ENCODE measurements at regions not wholly inside any gene's neighbourhood (a gene's known extent, or its start where the extent isn't known, plus 50 kb on each side); places are given as distances from the start of the nearest gene placed in this dataset.

DNA sequence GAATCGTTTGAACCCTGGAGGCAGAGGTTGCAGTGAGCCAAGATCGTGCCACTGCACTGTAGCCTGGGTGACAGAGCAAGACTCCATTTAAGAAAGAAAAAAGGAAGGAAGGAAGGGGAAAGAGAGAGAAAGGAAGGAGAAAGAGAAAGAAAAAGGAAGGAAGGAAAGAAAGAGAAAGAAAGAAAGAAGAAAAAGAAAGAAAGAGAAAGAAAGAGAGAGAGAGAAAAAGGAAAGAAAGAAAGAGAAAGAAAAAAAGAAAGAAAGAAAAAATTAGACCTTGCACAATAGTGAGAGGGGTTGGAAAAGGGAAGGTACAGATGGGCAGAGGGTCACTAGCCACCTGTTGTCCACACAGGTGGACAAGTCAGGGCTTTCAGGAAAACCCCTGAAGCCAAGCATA, 57.6 kb upstream of the RTL6 start:
- no peak for DNase-seq (ENCODE audit: low spot score)

DNA sequence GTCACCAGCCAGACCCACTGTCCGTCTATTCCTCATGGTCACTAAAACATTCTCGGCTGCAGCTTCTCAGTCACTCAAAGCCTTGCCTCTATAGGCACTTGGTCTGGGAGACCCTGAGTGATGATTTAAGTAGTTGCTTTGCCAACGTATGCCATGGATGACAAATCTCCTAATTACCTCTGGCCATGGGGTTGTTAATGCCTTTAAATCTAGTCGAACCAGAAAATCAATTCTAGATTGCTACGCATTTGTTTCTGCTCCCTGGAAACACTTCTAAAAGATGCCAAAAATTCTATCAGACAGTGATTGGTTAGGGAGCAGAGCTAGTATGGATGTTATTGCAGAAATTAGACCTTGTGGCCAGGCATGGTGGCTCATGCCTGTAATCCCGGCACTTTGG, 57.0 kb upstream of the RTL6 start:
- no peak for DNase-seq (ENCODE audit: low spot score)

DNA sequence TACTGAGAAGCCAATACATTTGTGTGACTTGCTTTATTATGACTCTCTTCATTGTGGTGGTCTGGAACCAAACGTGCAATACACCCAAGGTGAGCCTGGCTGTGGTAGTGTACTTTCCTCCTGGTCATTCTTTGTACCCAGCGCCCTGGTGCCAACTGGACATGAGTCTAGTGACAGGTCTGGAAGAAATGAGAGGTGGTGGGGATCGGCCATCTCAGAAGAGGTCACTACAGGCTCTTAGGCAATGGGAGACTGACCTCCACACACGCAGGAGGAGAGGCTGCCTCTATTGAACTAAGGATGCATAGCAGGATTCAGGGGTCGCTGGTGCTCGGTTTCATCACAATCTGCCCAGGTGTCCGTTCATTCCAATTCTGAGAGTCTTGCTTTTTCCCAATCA, 56.4 kb upstream of the RTL6 start:
- no peak for DNase-seq (ENCODE audit: low spot score)

DNA sequence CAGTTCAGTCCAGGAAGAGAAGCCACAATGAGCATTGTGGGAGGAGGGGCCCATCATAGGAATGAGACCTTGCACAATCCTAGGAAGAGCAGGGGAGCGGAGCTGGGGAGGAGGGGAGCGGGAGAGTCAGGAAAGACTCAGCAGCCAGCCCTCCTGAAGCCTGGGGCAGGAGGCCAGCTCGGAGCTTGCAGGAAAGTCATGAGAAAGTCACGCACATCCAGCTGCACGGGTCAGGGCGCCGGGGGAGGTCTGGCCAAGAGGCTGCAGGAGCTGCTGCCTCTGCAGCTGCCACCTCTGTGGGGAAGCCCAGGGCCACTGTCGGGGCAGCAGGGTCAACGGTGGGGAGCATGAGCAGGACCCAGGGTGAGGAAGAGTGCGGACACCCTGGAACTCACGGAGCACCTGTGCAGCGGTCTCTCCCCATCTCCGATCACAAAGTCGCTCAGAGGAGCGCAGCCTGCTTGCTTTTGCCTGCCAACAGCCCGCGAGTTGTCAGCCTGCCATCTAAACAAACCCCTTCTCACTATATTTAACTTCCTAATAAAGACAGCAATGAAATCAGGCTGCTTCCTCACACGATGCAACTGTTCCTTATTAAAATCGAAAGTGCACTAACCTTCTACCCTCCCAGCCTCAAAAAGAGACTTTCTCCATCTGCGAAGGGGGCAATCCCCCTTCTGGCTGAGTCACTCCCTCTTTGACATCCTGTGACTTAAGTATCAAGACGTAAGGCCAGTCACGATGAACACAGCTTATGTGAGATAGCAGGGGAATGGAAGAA, 52.9 kb upstream of the RTL6 start:
- DNase-seq (ENCODE audit: low spot score): peak; percentile 64

DNA sequence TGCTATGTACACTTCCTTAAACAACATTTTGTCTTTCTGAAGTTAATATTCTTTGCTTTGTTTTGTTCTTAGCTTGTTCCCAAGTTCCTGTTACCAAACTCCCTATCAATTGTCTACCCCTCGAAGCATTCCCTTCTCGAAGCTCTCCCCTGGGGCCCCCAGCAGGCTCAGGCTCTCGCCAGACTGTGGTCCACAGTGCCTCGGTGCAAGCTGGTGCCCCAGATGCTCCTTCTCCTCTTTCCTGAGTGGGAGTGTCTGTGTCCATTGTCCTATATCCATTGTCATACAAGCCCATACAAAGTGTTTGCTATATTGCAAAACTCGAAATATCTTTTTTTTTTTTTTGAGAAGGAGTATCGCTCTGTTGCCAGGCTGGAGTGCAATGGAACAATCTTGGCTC, 51.7 kb upstream of the RTL6 start:
- DNase-seq (ENCODE audit: low spot score): no peak

DNA sequence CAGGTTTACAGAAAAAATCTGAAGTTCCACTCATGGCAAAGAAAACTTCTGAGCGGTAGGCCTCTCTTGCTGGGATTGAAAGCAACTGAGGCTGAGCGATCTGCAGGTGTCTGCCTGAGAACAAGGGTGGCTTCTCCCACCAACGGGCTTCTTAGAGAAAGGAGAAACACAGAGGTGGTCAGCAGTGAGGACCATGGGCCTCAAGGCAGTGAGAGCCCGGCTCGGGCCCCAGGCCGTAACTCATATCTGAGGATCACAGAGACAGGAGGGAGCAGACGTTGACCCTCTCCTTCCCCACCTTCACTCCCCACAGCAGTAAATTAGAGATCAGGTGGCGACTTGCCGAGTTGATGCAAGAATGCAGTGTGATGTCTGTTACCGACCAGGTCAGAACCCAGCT, 50.9 kb upstream of the RTL6 start:
- DNase-seq (ENCODE audit: low spot score): no peak

Data from A172 (cell line).